Body of pancreas (tissue), 4 donors: ENCODE measurements at regions not wholly inside any gene's neighbourhood (a gene's known extent, or its start where the extent isn't known, plus 50 kb on each side); places are given as distances from the start of the nearest gene placed in this dataset.

ENCODE experiments used
- POLR2A ChIP-seq, 3 donors: fragments of 450-650 bp; IDR thresholded peaks; one replicate each; pipeline ENCODE4 v1.6.1; 2016; ENCODE audit warnings: antibody characterized with exemption in 3 of 3, mild to moderate bottlenecking in 2 of 3
- TF ChIP-seq, protein P1 (sequence below), 7 experiments: fragments of 450-650 bp in 4 of 7; fragments of 200-600 bp in 3 of 7; sonication (generic) in 3 of 7; IDR thresholded peaks; one replicate each; pipeline ENCODE4 v1.5.1; 2016 to 2019; ENCODE audit warnings: antibody characterized with exemption in 7 of 7

DNA sequence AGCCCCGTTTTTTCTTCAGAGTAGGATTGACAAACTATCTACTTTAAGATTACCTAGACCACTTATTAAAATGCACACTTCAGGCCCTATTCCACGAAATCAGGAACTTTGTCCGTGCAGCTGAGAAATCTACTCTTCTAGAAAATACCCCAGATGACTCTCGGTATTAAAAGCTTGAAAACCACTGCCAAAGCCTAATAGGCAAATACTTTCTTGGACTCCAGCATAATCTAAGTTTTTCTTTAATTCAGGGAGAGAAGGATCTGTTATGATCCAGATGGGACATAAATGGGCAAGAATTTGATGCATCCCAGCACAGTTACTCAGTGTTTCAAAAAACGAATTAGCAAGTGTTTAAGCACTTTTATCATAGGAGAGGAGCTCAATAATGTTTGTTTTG is 94.5 kb downstream of the TMX1 start:
- TF ChIP-seq, protein P1, sequence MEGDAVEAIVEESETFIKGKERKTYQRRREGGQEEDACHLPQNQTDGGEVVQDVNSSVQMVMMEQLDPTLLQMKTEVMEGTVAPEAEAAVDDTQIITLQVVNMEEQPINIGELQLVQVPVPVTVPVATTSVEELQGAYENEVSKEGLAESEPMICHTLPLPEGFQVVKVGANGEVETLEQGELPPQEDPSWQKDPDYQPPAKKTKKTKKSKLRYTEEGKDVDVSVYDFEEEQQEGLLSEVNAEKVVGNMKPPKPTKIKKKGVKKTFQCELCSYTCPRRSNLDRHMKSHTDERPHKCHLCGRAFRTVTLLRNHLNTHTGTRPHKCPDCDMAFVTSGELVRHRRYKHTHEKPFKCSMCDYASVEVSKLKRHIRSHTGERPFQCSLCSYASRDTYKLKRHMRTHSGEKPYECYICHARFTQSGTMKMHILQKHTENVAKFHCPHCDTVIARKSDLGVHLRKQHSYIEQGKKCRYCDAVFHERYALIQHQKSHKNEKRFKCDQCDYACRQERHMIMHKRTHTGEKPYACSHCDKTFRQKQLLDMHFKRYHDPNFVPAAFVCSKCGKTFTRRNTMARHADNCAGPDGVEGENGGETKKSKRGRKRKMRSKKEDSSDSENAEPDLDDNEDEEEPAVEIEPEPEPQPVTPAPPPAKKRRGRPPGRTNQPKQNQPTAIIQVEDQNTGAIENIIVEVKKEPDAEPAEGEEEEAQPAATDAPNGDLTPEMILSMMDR (IDR thresholded peaks at IDR 0.05): no peak
- TF ChIP-seq POLR2A (IDR thresholded peaks at IDR 0.05): no peak
